Transverse colon (tissue), 4 donors: ENCODE measurements at regions not wholly inside any gene's neighbourhood (a gene's known extent, or its start where the extent isn't known, plus 50 kb on each side); places are given as distances from the start of the nearest gene placed in this dataset.

Experiments
- DNase-seq: peaks from one replicate; pipeline ENCODE4 v3.0.0-alpha.2; 2019
- H3K27ac ChIP-seq, 4 donors: fragments of 200-600 bp; sonication (generic); 2 replicates each; pipeline ENCODE4 v1.5.1; 2016 to 2018; ENCODE audit warnings: inconsistent platforms in 4 of 4
- H3K27me3 ChIP-seq: fragments of 200-600 bp; sonication (generic); 2 replicates; pipeline ENCODE4 v1.5.1; 2017; ENCODE audit warnings: inconsistent platforms
- H3K36me3 ChIP-seq, 4 donors: fragments of 200-600 bp; sonication (generic); 2 replicates each; pipeline ENCODE4 v1.5.1; 2017 to 2019; ENCODE audit warnings: inconsistent platforms in 4 of 4
- H3K4me1 ChIP-seq, 4 donors: fragments of 200-600 bp; sonication (generic); 2 replicates each; pipeline ENCODE4 v1.5.1; 2017 to 2020; ENCODE audit warnings: inconsistent platforms in 4 of 4
- H3K4me3 ChIP-seq, 4 donors: fragments of 200-600 bp; sonication (generic); 1 replicate in 1 of 4; 2 replicates in 3 of 4; pipeline versions ENCODE4 v1.5.1 to v1.6.1; 2017 to 2019; ENCODE audit warnings: inconsistent platforms in 4 of 4
- H3K9me3 ChIP-seq, 2 donors: fragments of 200-600 bp; sonication (generic); 2 replicates each; pipeline ENCODE4 v1.5.1; 2017 to 2019; ENCODE audit warnings: inconsistent platforms in 2 of 2
- CTCF ChIP-seq, 5 experiments: fragments of 200-600 bp in 3 of 5; fragments of 450-650 bp in 2 of 5; sonication (generic) in 3 of 5; IDR thresholded peaks; 1 replicate in 2 of 5; 2 replicates in 3 of 5; pipeline ENCODE4 v1.5.1; 2016 to 2017; ENCODE audit warnings: antibody characterized with exemption in 5 of 5, inconsistent platforms in 3 of 5, mild to moderate bottlenecking in 2 of 5, moderate library complexity in 1 of 5
- EP300 ChIP-seq: sonication (generic); formaldehyde crosslinking; IDR thresholded peaks from one replicate; pipeline ENCODE4 v1.6.1; 2017; ENCODE audit warnings: antibody characterized with exemption, low read depth
- POLR2A ChIP-seq: fragments of 450-650 bp; IDR thresholded peaks from one replicate; pipeline ENCODE4 v1.6.1; 2016; ENCODE audit warnings: antibody characterized with exemption, mild to moderate bottlenecking, moderate library complexity
- POLR2AphosphoS5 ChIP-seq, 3 donors: sonication (generic); formaldehyde crosslinking; IDR thresholded peaks; one replicate each; pipeline ENCODE4 v1.6.1; 2016; ENCODE audit warnings: antibody characterized with exemption in 3 of 3
- WGBS, 2 donors: methylation state at CpG; one replicate each; pipeline ENCODE4 v1.1.5; 2018; ENCODE audit warnings: low coverage in 1 of 2; 5-methylcytosine and 5-hydroxymethylcytosine counted together
- in situ Hi-C, 4 donors: fragments of 200-750 bp; cut with MboI; loops; one replicate each; pipeline versions ENCODE4 v1.15.0 to v1.15.1; 2017; ENCODE audit warnings: low sequenced_read_pairs in 3 of 4, low pct_ligation_motif_present in 1 of 4, low pct_unique_long_range_greater_than_20kb in 1 of 4
- intact Hi-C: fragments of 100-400 bp; cut with DNase I; formaldehyde crosslinking; loops from one replicate; pipeline ENCODE4 v1.15.1; 2023; ENCODE audit warnings: low total_unique reads

DNA sequence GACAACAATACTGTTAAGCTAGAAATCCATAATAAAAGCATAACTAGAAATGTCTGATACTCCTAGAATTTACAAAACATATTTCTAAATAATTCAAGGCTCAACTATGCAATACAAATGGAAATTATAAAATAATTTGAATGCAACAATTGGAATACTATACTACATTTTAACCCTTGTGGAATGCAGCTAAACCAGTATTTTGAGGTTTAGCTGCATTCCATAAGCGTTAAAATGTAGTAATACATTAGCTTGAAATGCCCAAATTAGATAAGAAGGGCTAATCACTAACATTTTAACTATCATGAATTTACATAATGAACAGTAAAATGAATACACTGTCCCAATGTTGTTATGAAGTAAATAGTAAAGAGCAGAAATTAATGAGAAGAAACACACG is 617.2 kb upstream of the CHORDC1 start:
- TF ChIP-seq CTCF (IDR thresholded peaks at IDR 0.05) (no peak), EP300 (no peak), POLR2AphosphoS5 (IDR thresholded peaks at IDR 0.05) (no peak), POLR2A (no peak)
- peaks cover 0 to 8% of the 10 kb centered on the region in 2 donors for H3K9me3 ChIP-seq
- intact Hi-C loops (no loop called here), in situ Hi-C loops (no loop called here)
- H3K4me3 ChIP-seq = no peak overlapping the region
- DNase-seq = no peak
- H3K4me1 ChIP-seq = no peaks in the 10 kb centered on the region
- no peaks in the 10 kb centered on the region for H3K27me3 ChIP-seq
- no peak overlapping the region for H3K27ac ChIP-seq
- WGBS, 2 donors = 77 to 81% methylated on average over 2 of the region's 2 CpGs
- H3K36me3 ChIP-seq = no peaks in the 10 kb centered on the region

DNA sequence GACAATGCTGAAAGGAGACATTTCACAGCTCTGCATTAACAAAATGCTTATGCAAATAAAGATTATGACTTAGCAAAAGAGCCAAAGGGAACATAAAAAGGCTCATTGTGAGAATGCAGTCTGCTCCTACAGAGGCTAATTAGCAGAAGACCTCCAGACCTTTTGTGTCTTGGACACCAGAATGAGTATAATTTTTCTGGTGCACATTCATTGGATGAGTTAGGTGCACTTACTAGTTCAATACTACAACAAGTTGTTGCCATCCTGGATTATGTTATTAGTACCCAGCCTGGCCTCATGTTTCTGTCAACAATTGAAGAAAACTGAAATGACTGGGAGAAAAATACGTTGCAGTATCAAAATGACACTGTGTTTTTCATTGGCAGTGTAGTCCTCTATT is 613.2 kb upstream of the CHORDC1 start:
- Histone ChIP-seq H3K36me3 (no peaks in the 10 kb centered on the region), H3K27me3 (no peaks in the 10 kb centered on the region), H3K4me1 (no peaks in the 10 kb centered on the region), H3K4me3 (no peak overlapping the region), H3K27ac (no peak overlapping the region), H3K9me3 (peaks cover 0 to 8% of the 10 kb centered on the region in 2 donors)
- 17 to 44% methylated on average over 1 of the region's 1 CpG for WGBS, 2 donors
- in situ Hi-C loops (no loop called here), intact Hi-C loops (no loop called here)
- TF ChIP-seq EP300 (no peak), POLR2AphosphoS5 (IDR thresholded peaks at IDR 0.05) (no peak), POLR2A (no peak), CTCF (IDR thresholded peaks at IDR 0.05) (no peak)
- no peak for DNase-seq

- intact Hi-C loops (no loop called here), in situ Hi-C loops (no loop called here)
- Histone ChIP-seq H3K4me1 (no peaks in the 10 kb centered on the region), H3K9me3 (peaks cover 0 to 5% of the 10 kb centered on the region in 2 donors), H3K27me3 (no peaks in the 10 kb centered on the region), H3K27ac (no peak overlapping the region), H3K4me3 (no peak overlapping the region), H3K36me3 (no peaks in the 10 kb centered on the region)
- 50 to 60% methylated on average over 4 of the region's 4 CpGs for WGBS, 2 donors
- DNase-seq = no peak
- TF ChIP-seq POLR2A = no peak
- TF ChIP-seq CTCF (IDR thresholded peaks at IDR 0.05) = no peak
- no peak for TF ChIP-seq EP300
- TF ChIP-seq POLR2AphosphoS5 (IDR thresholded peaks at IDR 0.05) = no peak
Measured at GRCh38 chr11:90823446-90823845, 600.6 kb upstream of the CHORDC1 start.

DNA sequence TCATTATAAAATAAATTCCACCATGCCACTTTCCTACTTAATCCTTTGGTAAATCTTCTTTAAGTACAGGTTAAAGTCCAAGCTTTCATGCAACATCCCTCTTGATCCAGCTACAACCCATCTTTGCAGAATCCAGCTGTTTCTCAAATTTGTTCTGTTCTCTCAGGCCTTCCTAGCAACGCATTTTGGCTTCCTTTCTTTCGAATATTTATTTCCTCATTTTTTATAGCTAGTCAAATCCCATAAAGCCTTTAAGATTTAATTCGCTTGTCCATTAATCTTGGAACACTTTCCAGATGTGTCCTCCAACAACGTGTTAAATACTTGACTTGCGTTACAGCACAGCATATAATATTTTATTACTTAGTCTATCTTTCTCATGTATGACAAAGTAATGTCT is 600.1 kb upstream of the CHORDC1 start:
- Histone ChIP-seq H3K4me1 (no peaks in the 10 kb centered on the region), H3K27ac (no peak overlapping the region), H3K4me3 (no peak overlapping the region), H3K36me3 (no peaks in the 10 kb centered on the region), H3K9me3 (peaks cover 0 to 5% of the 10 kb centered on the region in 2 donors), H3K27me3 (no peaks in the 10 kb centered on the region)
- no peak for DNase-seq
- intact Hi-C loops = no loop called here
- 57 to 69% methylated on average over 5 of the region's 5 CpGs for WGBS, 2 donors
- in situ Hi-C loops = no loop called here
- TF ChIP-seq EP300 (no peak), CTCF (IDR thresholded peaks at IDR 0.05) (no peak), POLR2A (no peak), POLR2AphosphoS5 (IDR thresholded peaks at IDR 0.05) (no peak)
